ENCODE measurements at regions not wholly inside any gene's neighbourhood (a gene's known extent, or its start where the extent isn't known, plus 50 kb on each side); places are given as distances from the start of the nearest gene placed in this dataset.

DNA sequence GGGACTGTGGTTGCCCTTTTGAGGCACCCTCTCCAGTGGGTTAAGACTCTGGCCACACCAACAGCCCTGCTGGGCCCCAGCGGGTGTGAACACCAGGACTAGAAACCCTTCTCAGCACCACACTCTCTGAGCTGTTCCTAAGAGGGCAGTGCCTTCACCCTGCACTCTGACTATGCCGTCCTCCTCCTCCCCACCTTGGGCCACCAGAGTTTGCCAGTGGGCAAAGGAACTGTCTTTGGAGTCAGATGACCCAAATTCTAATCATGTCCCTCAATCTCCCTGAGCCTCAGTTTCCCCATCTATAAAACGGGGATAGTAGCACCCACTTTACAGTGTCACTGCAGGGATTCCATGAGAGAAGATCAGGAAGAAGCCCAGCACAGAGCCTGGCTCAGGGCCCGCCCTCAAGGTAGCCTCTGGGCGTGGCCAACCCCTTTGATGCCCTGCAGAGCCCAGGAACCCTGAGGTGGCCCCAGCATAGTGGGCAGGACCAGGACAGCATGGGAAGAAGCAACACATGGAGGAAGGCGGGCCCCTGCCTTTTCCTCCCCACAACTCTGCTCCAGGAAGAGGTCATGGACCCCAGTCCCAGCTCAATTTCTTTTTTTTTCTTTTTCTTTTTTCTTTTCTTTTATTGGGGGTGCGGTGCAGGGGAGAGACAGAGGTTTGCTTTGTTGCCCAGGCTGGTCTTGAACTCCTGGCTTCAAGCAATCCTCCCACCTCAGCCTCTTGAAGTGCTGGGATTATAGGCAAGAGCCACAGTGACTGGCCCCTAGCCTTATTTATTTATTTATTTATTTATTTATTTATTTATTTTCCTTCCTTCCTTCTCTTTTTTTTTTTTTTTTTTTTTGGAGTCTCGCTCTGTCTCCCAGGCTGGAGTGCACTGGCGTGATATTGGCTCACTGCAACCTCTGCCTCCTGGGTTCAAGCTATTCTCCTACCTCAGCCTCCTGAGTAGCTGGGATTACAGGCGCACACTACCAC lies 115.7 kb upstream of the LINGO1 start:
- no peak overlapping the region for H3K4me3 ChIP-seq (ENCODE audit: low read length)
- DNase-seq (ENCODE audit: low read depth): no peak
- no peak overlapping the region for H3K9ac ChIP-seq (ENCODE audit: low read length)
- H3K36me3 ChIP-seq (ENCODE audit: control insufficient read depth, insufficient read depth, low read length, severe bottlenecking): no peaks in the 10 kb centered on the region
- peaks cover 36% of the 10 kb centered on the region for H3K27me3 ChIP-seq (replicated peaks; ENCODE audit: control insufficient read depth, insufficient read depth, low read length)
- H3K9me3 ChIP-seq (ENCODE audit: control insufficient read depth, low read length): no peaks in the 10 kb centered on the region
- H3K4me1 ChIP-seq (ENCODE audit: control insufficient read depth, insufficient read depth, low read length): peaks cover 6% of the 10 kb centered on the region

DNA sequence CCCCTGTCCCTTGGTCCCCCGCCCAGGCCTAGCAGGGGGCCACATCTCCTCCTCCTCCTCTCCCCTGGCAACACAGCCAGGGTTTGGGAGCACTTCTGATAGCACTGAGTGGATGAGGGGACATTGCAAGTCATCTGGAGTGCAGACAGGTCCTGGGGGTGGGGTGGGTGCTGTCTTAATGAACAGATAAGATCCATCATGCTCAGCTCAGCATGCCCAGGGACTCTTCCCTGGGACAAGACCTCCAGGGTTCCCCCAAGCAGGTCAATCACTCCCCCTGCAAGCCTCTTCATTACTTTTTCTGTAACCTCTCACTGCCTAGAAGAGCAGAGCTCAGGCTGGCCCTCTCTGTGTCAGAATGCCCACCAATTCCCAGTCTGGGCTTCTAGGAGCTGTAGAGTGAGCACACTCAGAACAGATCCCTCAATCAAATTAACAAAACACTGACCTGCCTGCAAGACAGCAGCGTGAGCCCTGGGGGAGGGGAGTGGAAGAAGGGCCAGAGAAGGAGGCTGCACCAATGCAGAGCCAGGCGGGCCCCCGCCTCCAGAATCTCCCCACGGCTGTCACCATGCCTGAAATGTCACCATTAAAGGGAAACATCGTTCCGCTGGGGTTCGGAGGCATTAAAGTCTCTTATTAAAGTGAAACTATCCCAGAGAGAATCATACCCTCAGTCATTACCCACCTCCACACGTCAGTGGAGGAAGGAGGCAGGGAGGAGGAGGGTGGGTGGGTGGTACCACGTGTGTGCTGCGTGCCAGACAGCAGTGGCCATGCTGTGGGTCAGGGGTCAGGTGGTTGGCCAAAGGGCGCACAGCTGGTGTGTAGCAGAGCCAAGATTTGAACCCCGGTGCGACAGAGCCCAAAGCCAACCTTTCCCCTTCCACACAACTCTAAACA lies 114.7 kb upstream of the LINGO1 start:
- no peak overlapping the region for H3K9ac ChIP-seq (ENCODE audit: low read length)
- peaks cover 38% of the 10 kb centered on the region for H3K27me3 ChIP-seq (replicated peaks; ENCODE audit: control insufficient read depth, insufficient read depth, low read length)
- no peak for DNase-seq (ENCODE audit: low read depth)

DNA sequence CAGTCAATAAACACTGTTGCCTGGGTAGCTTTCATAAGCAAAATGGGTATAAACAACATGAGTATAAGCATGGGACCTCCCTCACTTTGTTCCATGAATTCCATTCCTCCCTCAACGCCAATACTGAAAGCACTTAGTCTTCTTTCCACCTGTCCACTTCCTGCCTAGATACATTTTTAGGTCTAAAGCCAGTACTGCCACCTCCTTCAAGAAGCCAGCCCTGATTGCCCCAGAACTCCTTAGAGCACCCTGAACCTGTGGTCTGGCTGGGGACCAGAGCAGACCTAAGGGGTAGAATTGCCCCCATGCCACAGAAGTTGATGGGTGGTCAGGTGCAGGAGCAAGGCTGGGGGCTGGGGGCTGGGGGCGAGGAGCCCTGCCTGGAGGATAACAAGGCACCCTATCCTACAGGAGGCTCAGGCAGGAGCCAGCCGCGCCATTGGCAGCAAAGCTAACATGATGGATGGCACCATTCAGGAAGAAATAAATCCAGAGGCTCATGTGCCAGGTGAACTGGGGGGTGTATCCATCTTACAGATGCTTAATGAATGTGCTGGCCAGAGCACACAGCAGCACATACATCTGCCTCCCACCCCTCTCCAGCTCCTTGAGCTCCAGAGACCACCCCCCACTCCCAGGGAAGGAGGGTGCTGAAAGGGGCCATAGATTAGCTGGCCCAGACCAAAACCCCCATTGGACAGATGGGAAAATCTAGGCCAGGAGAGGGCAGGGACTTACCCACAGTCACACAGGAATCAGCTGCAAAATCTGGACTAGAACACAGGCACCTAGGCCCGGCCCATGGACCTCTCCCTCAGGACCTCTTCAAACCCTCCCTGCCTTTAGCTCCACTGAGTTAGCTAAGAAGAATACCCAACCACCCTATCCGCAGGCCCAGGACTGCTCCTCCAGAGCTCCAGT lies 113.8 kb upstream of the LINGO1 start:
- Histone ChIP-seq H3K9me3 (ENCODE audit: control insufficient read depth, low read length) (no peaks in the 10 kb centered on the region), H3K27me3 (replicated peaks; ENCODE audit: control insufficient read depth, insufficient read depth, low read length) (peaks cover 41% of the 10 kb centered on the region), H3K4me1 (ENCODE audit: control insufficient read depth, insufficient read depth, low read length) (peaks cover 6% of the 10 kb centered on the region), H3K4me3 (ENCODE audit: low read length) (no peak overlapping the region), H3K36me3 (ENCODE audit: control insufficient read depth, insufficient read depth, low read length, severe bottlenecking) (no peaks in the 10 kb centered on the region), H3K9ac (ENCODE audit: low read length) (no peak overlapping the region)
- DNase-seq (ENCODE audit: low read depth): no peak

More for the DNA sequence above, 114.7 kb upstream of the LINGO1 start:
- H3K4me1 ChIP-seq (ENCODE audit: control insufficient read depth, insufficient read depth, low read length): peaks cover 6% of the 10 kb centered on the region
- no peaks in the 10 kb centered on the region for H3K9me3 ChIP-seq (ENCODE audit: control insufficient read depth, low read length)
- no peaks in the 10 kb centered on the region for H3K36me3 ChIP-seq (ENCODE audit: control insufficient read depth, insufficient read depth, low read length, severe bottlenecking)
- no peak overlapping the region for H3K4me3 ChIP-seq (ENCODE audit: low read length)

GRCh38 chr15:77744398-77744797 lies 111.7 kb upstream of the LINGO1 start:
- Histone ChIP-seq H3K9ac (ENCODE audit: low read length) (no peak overlapping the region), H3K27me3 (replicated peaks; ENCODE audit: control insufficient read depth, insufficient read depth, low read length) (peaks cover 56% of the 10 kb centered on the region), H3K9me3 (ENCODE audit: control insufficient read depth, low read length) (no peaks in the 10 kb centered on the region), H3K4me3 (ENCODE audit: low read length) (no peak overlapping the region), H3K36me3 (ENCODE audit: control insufficient read depth, insufficient read depth, low read length, severe bottlenecking) (no peaks in the 10 kb centered on the region), H3K4me1 (ENCODE audit: control insufficient read depth, insufficient read depth, low read length) (peaks cover 6% of the 10 kb centered on the region)
- no peak for DNase-seq (ENCODE audit: low read depth)

- Histone ChIP-seq H3K9ac (ENCODE audit: low read length) (no peak overlapping the region), H3K9me3 (ENCODE audit: control insufficient read depth, low read length) (no peaks in the 10 kb centered on the region), H3K27me3 (replicated peaks; ENCODE audit: control insufficient read depth, insufficient read depth, low read length) (peaks cover 74% of the 10 kb centered on the region), H3K36me3 (ENCODE audit: control insufficient read depth, insufficient read depth, low read length, severe bottlenecking) (no peaks in the 10 kb centered on the region), H3K4me3 (ENCODE audit: low read length) (no peak overlapping the region), H3K4me1 (ENCODE audit: control insufficient read depth, insufficient read depth, low read length) (peaks cover 2% of the 10 kb centered on the region)
- DNase-seq (ENCODE audit: low read depth): no peak
Observed at GRCh38 chr15:77742570-77742969, 109.9 kb upstream of the LINGO1 start.

DNA sequence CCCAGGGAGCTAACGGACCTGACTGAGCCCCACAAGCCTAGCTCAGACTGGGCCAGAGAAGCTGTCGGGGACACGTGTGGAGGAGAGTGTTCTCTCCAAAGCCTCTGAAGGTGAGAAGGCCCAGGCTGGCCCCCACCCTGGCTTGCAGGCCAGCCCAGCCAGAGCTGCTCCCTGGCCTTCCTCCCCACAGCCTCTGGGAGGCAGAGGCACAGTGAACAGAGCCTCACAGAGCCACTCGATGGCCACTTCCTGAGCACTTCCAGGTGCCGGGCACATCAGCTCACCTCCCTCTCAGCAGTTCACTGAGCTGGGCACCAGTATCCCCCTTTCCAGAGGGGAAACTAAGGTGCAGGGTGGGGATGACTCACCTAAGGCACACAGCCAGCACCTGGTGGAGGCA lies 109.4 kb upstream of the LINGO1 start:
- H3K36me3 ChIP-seq (ENCODE audit: control insufficient read depth, insufficient read depth, low read length, severe bottlenecking): no peaks in the 10 kb centered on the region
- no peak overlapping the region for H3K9ac ChIP-seq (ENCODE audit: low read length)
- no peak for DNase-seq (ENCODE audit: low read depth)
- no peak overlapping the region for H3K4me3 ChIP-seq (ENCODE audit: low read length)
- peaks cover 75% of the 10 kb centered on the region for H3K27me3 ChIP-seq (replicated peaks; ENCODE audit: control insufficient read depth, insufficient read depth, low read length)
- H3K9me3 ChIP-seq (ENCODE audit: control insufficient read depth, low read length): no peaks in the 10 kb centered on the region
- H3K4me1 ChIP-seq (ENCODE audit: control insufficient read depth, insufficient read depth, low read length): no peaks in the 10 kb centered on the region

GRCh38 chr15:77741106-77741505 lies 108.4 kb upstream of the LINGO1 start:
- Histone ChIP-seq H3K9me3 (ENCODE audit: control insufficient read depth, low read length) (no peaks in the 10 kb centered on the region), H3K4me1 (ENCODE audit: control insufficient read depth, insufficient read depth, low read length) (no peaks in the 10 kb centered on the region), H3K27me3 (replicated peaks; ENCODE audit: control insufficient read depth, insufficient read depth, low read length) (peaks cover 74% of the 10 kb centered on the region), H3K9ac (ENCODE audit: low read length) (no peak overlapping the region), H3K4me3 (ENCODE audit: low read length) (no peak overlapping the region), H3K36me3 (ENCODE audit: control insufficient read depth, insufficient read depth, low read length, severe bottlenecking) (no peaks in the 10 kb centered on the region)
- no peak for DNase-seq (ENCODE audit: low read depth)

DNA sequence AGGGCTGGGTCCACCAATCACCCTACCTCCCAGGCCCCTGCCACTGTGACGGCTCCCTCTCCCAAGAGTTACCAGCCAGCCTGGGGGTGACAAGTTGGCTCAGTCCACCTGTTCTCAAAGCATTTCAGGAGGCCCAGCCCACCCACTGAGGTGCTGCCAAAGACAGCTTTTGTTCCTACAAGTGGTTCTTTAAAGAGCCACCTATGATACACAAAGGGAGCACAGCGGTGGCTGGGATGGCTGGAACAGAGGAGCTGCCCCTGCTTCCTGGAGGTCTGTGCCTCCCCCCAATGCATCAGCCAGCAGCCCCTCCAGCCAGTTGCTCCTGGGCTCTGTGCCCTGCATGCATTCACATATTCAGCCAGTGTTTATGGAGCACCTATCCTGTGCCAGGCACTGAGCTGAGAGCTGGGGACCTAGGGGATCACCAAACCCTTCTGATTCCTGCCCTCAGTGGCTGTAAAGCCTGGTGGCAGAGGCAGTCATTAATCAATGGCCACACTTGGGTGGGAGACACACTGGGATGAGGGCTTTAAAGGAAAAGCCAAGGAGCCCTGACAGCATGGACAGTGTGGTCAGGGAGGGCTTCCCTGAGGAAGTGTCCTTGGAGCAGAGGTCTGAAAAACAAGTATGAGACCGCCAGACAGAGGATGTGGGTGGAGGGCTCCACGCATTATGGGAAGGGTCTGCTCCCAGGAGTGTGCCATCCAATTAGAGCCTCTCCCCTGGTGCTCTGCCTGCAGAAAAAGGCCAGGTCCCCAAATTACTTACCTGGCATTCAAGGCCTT lies 107.1 kb upstream of the LINGO1 start:
- Histone ChIP-seq H3K9ac (ENCODE audit: low read length) (no peak overlapping the region), H3K9me3 (ENCODE audit: control insufficient read depth, low read length) (no peaks in the 10 kb centered on the region), H3K27me3 (replicated peaks; ENCODE audit: control insufficient read depth, insufficient read depth, low read length) (peaks cover 77% of the 10 kb centered on the region), H3K4me3 (ENCODE audit: low read length) (no peak overlapping the region), H3K36me3 (ENCODE audit: control insufficient read depth, insufficient read depth, low read length, severe bottlenecking) (no peaks in the 10 kb centered on the region), H3K4me1 (ENCODE audit: control insufficient read depth, insufficient read depth, low read length) (no peaks in the 10 kb centered on the region)
- DNase-seq (ENCODE audit: low read depth): no peak

DNA sequence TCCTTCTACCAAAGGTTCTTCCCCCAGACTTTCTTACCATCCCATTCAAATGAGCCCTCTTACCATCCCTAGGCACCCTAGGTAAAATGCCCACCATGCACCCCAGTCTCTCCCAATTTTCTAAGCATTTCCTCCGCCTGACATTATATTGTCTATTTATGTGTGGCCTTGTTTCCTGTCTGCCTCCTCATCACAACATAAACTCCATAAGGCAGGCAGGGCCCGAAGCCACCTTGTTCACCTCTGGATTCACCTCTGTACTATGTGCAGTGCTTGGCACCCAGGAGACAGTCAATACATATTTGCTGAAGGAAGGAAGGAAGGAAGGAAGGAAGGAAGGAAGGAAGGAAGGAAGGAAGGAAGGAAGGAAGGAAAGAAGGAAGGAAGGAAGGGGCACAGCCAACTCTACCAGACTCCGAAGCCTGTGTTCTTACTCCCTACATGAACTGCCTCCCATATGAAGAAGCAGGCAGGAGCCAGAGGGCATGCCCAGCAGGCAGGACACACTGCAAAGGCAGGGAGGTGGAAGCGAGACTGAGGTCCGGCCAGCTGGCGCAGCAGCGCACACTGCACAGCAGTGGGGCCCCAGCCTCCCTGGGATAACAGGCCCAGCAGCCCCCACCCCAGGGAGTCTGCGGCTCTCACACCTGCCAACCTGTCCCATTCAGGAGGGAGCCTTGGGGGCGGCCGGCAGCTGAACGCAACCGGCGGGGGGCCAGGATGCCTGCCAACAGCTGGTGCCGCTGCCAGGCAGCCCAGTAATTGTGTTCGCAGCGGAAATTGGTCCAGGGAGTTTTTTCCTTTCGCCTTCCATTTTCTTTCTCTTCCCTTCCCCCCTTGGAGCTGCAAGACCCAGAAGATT lies 106.0 kb upstream of the LINGO1 start:
- DNase-seq (ENCODE audit: low read depth): no peak
- Histone ChIP-seq H3K4me1 (ENCODE audit: control insufficient read depth, insufficient read depth, low read length) (no peaks in the 10 kb centered on the region), H3K9me3 (ENCODE audit: control insufficient read depth, low read length) (no peaks in the 10 kb centered on the region), H3K4me3 (ENCODE audit: low read length) (no peak overlapping the region), H3K36me3 (ENCODE audit: control insufficient read depth, insufficient read depth, low read length, severe bottlenecking) (no peaks in the 10 kb centered on the region), H3K27me3 (replicated peaks; ENCODE audit: control insufficient read depth, insufficient read depth, low read length) (peaks cover 78% of the 10 kb centered on the region), H3K9ac (ENCODE audit: low read length) (no peak overlapping the region)
